ENCODE measurements at regions not wholly inside any gene's neighbourhood (a gene's known extent, or its start where the extent isn't known, plus 50 kb on each side); places are given as distances from the start of the nearest gene placed in this dataset.

DNA sequence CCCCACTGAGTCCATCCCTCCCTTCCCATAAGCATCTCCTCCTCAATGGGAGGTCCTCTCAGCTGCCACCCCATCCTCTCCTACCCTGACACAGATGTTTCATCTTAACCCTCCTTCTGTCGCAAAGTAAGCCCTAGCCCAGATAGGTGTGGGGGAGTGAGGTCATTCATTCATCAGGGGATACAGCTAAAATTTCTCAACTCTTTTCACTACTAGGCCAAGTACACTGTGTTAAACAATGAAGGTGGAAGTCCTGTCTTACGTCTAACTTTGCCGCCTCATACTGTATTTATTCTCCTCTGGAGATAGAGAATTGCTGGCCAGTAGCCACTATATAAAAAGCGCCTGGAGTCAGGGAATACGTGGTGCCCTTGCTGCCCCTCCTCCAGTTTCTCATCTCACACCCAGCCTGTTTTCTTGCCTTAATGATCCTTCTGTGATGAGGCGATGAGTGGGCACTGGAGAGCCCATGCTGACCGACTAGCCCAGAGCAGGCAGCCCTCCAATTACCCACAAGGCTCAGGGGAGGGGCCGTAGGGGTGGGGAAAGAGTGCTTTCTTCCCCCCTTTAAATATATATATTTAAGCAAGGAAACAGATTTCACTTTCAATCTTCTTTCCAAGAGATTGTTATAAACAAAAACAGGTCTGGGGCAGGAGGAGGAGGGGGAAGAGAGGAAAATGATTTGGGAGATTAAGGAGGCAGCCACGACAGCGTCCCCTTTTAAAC lies 149.5 kb downstream of the PJA1 start:
- Histone ChIP-seq H3K4me1 (ENCODE audit: low read length) (no peaks in the 10 kb centered on the region), H3K4me3 (ENCODE audit: low read length) (no peak overlapping the region), H3K4me2 (ENCODE audit: low read depth, low read length) (no peak overlapping the region), H3K79me2 (ENCODE audit: low read length) (no peaks in the 10 kb centered on the region), H3F3A (ENCODE audit: insufficient read depth, low read length) (no peaks in the 10 kb centered on the region), H3K9me3 (replicated peaks; ENCODE audit: insufficient read depth, low read length) (no peaks in the 10 kb centered on the region), H2AFZ (ENCODE audit: low read length) (no peak overlapping the region), H3K9ac (ENCODE audit: low read length) (no peak overlapping the region), H3K27me3 (replicated peaks; ENCODE audit: insufficient read depth, low read length) (no peaks in the 10 kb centered on the region), H4K20me1 (ENCODE audit: insufficient read depth, low read length) (no peaks in the 10 kb centered on the region), H3K36me3 (replicated peaks; ENCODE audit: insufficient read depth, low read length) (no peaks in the 10 kb centered on the region), H3K27ac (ENCODE audit: low read length) (no peak overlapping the region), H3K9me2 (replicated peaks; ENCODE audit: insufficient read depth, low read length) (no peaks in the 10 kb centered on the region)
- no peak for DNase-seq
- TF ChIP-seq, protein P1, sequence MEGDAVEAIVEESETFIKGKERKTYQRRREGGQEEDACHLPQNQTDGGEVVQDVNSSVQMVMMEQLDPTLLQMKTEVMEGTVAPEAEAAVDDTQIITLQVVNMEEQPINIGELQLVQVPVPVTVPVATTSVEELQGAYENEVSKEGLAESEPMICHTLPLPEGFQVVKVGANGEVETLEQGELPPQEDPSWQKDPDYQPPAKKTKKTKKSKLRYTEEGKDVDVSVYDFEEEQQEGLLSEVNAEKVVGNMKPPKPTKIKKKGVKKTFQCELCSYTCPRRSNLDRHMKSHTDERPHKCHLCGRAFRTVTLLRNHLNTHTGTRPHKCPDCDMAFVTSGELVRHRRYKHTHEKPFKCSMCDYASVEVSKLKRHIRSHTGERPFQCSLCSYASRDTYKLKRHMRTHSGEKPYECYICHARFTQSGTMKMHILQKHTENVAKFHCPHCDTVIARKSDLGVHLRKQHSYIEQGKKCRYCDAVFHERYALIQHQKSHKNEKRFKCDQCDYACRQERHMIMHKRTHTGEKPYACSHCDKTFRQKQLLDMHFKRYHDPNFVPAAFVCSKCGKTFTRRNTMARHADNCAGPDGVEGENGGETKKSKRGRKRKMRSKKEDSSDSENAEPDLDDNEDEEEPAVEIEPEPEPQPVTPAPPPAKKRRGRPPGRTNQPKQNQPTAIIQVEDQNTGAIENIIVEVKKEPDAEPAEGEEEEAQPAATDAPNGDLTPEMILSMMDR (IDR thresholded peaks at IDR 0.05; ENCODE audit: low read length) = no peak
- no peak for TF ChIP-seq EZH2phosphoT487 (IDR thresholded peaks at IDR 0.05; ENCODE audit: low read length)
- no peak for TF ChIP-seq EZH2 (optimal IDR thresholded peaks at IDR 0.05; ENCODE audit: low read depth, low read length)

DNA sequence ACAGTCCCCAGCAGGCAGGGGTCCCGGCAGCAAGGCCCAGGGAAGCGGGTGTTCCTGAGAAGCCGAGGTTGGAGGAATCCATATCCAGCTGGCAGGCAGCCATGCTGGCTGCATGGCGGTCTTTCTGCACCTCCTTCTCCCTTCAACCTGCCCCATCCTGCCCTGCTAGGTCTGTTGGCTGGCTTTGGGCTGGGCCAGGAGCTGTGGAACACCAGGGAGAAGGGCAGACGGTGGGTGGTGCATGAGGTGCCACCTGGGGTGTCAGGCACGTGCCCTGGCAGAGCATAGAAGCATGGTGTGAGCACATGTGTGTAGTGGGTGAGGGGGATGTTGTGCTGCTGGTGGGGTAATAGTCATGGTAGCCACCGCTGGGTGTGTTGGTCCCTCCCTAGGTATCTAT lies 150.1 kb downstream of the PJA1 start:
- no peak for DNase-seq
- Histone ChIP-seq H3K36me3 (replicated peaks; ENCODE audit: insufficient read depth, low read length) (no peaks in the 10 kb centered on the region), H3K27me3 (replicated peaks; ENCODE audit: insufficient read depth, low read length) (no peaks in the 10 kb centered on the region), H4K20me1 (ENCODE audit: insufficient read depth, low read length) (no peaks in the 10 kb centered on the region), H2AFZ (ENCODE audit: low read length) (no peak overlapping the region), H3K9me2 (replicated peaks; ENCODE audit: insufficient read depth, low read length) (no peaks in the 10 kb centered on the region), H3K4me1 (ENCODE audit: low read length) (no peaks in the 10 kb centered on the region), H3K9me3 (replicated peaks; ENCODE audit: insufficient read depth, low read length) (no peaks in the 10 kb centered on the region), H3K27ac (ENCODE audit: low read length) (no peak overlapping the region), H3K4me3 (ENCODE audit: low read length) (no peak overlapping the region), H3K4me2 (ENCODE audit: low read depth, low read length) (no peak overlapping the region), H3F3A (ENCODE audit: insufficient read depth, low read length) (no peaks in the 10 kb centered on the region), H3K79me2 (ENCODE audit: low read length) (no peaks in the 10 kb centered on the region), H3K9ac (ENCODE audit: low read length) (no peak overlapping the region)
- TF ChIP-seq, protein P1 (IDR thresholded peaks at IDR 0.05; ENCODE audit: low read length) = no peak
- TF ChIP-seq EZH2 (optimal IDR thresholded peaks at IDR 0.05; ENCODE audit: low read depth, low read length) (no peak), EZH2phosphoT487 (IDR thresholded peaks at IDR 0.05; ENCODE audit: low read length) (no peak)

DNA sequence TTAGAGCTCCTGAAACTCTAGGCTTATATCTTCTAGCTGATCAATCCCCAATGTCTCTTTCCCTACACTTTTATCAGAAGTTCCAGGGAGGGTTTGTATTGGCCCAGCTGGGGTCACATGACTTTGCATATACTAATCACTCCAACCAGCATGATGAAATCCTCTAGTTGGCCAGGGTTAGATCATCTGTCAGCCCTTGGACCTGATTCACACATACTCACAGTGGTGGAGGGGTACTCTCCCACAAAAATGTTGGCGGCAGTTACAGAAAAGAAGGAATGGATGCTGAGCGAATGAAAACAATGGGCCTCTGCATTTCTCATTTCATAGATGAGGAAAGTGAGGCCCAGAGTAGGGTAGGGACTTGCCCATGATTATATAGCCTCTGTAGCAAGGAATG lies 151.1 kb downstream of the PJA1 start:
- Histone ChIP-seq H3K4me1 (ENCODE audit: low read length) (no peaks in the 10 kb centered on the region), H3K9ac (ENCODE audit: low read length) (no peak overlapping the region), H3K79me2 (ENCODE audit: low read length) (no peaks in the 10 kb centered on the region), H3K9me2 (replicated peaks; ENCODE audit: insufficient read depth, low read length) (no peaks in the 10 kb centered on the region), H3K4me2 (ENCODE audit: low read depth, low read length) (no peak overlapping the region), H3K9me3 (replicated peaks; ENCODE audit: insufficient read depth, low read length) (no peaks in the 10 kb centered on the region), H3K27ac (ENCODE audit: low read length) (no peak overlapping the region), H3F3A (ENCODE audit: insufficient read depth, low read length) (no peaks in the 10 kb centered on the region), H2AFZ (ENCODE audit: low read length) (no peak overlapping the region), H3K27me3 (replicated peaks; ENCODE audit: insufficient read depth, low read length) (no peaks in the 10 kb centered on the region), H4K20me1 (ENCODE audit: insufficient read depth, low read length) (no peaks in the 10 kb centered on the region), H3K4me3 (ENCODE audit: low read length) (no peak overlapping the region), H3K36me3 (replicated peaks; ENCODE audit: insufficient read depth, low read length) (no peaks in the 10 kb centered on the region)
- TF ChIP-seq EZH2 (optimal IDR thresholded peaks at IDR 0.05; ENCODE audit: low read depth, low read length) (no peak), EZH2phosphoT487 (IDR thresholded peaks at IDR 0.05; ENCODE audit: low read length) (no peak)
- TF ChIP-seq, protein P1 (IDR thresholded peaks at IDR 0.05; ENCODE audit: low read length) = no peak
- DNase-seq = no peak

Data from MM.1S (cell line).